ENCODE measurements at regions not wholly inside any gene's neighbourhood (a gene's known extent, or its start where the extent isn't known, plus 50 kb on each side); places are given as distances from the start of the nearest gene placed in this dataset.
"Not testable (repeated sequence)": the region's sequence is repeated elsewhere in the genome, so short reads cannot be mapped to it uniquely, and the experiment has no call there.

DNA sequence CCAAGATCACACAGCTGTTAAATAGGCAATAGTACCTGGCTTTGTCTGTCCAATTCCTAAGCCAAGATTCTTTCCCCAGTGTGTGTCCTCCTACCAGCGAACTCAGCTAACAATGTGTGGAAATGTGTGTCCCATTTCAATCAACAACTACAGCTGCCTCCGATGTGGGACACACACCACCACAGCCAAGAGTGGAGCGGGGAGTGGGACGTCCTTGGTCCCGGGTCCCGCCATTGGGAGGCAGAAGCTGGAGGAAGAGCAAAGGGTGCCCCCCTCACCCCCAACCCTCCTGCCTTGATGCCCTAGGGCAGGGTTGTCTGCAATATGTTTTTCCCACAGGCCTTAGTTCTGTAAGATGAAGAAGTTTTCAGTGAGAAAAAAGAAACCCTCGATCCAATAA is 265.4 kb upstream of the RAB4A start:
- TF ChIP-seq, protein P1, sequence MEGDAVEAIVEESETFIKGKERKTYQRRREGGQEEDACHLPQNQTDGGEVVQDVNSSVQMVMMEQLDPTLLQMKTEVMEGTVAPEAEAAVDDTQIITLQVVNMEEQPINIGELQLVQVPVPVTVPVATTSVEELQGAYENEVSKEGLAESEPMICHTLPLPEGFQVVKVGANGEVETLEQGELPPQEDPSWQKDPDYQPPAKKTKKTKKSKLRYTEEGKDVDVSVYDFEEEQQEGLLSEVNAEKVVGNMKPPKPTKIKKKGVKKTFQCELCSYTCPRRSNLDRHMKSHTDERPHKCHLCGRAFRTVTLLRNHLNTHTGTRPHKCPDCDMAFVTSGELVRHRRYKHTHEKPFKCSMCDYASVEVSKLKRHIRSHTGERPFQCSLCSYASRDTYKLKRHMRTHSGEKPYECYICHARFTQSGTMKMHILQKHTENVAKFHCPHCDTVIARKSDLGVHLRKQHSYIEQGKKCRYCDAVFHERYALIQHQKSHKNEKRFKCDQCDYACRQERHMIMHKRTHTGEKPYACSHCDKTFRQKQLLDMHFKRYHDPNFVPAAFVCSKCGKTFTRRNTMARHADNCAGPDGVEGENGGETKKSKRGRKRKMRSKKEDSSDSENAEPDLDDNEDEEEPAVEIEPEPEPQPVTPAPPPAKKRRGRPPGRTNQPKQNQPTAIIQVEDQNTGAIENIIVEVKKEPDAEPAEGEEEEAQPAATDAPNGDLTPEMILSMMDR (IDR thresholded peaks at IDR 0.05) = no peak
- intact Hi-C loops (cut with micrococcal nuclease) = no loop called here
- Mint-ChIP-seq H3K4me3 (no peak overlapping the region), H3K27me3 (peaks cover 10% of the 10 kb centered on the region), H3K36me3 (ENCODE audit: low read depth) (no peaks in the 10 kb centered on the region), H3K4me1 (no peaks in the 10 kb centered on the region), H3K9me3 (no peaks in the 10 kb centered on the region), H3K27ac (no peak overlapping the region)
- no peak for DNase-seq
- ChIA-PET POLR2A (no interaction called here), CTCF (no interaction called here)
- ATAC-seq (ENCODE audit: low read depth) = no peak

DNA sequence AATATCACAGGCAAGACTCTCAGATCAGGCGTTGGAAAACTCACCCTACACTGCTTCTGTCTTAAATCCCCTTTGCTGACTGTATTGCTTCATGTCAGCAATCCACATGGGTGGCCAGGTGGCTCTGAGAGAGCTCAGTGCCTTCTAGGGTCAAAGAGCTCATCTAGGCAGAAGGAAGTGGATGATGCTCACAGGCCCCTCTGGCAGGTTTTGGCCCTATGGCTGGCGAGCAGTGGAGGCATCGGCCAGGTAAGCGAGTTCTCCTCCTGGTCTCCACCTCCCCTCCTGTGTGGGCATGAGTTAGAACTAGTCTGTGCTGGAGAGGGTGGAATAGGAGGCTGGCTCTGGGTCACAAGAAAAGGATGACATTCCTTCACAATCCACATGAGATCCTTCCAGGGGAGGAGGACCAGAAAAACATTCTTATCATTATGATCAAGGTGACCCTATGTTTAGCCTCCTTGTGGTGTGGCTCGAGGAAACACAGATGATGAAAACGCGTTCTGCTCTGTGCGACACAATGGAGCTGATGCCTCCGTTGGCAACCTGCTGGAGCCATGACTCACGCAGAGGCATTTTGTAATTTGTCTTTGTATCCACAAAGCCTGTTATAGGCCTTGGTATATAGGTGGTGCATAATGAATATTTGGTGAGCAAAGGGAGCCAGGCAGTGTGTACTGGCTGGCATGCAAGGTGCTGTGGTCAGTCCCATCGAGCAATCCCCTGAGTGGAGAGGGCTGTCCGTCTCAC is 264.6 kb upstream of the RAB4A start:
- Mint-ChIP-seq H3K4me3 (no peak overlapping the region), H3K36me3 (ENCODE audit: low read depth) (no peaks in the 10 kb centered on the region), H3K9me3 (no peaks in the 10 kb centered on the region), H3K27me3 (peaks cover 10% of the 10 kb centered on the region), H3K27ac (no peak overlapping the region), H3K4me1 (no peaks in the 10 kb centered on the region)
- POLR2A ChIA-PET = no interaction called here
- intact Hi-C loops (cut with micrococcal nuclease) = no loop called here
- CTCF ChIA-PET = no interaction called here
- ATAC-seq (ENCODE audit: low read depth) (no peak), DNase-seq (no peak)
- TF ChIP-seq, protein P1 (IDR thresholded peaks at IDR 0.05) = no peak

DNA sequence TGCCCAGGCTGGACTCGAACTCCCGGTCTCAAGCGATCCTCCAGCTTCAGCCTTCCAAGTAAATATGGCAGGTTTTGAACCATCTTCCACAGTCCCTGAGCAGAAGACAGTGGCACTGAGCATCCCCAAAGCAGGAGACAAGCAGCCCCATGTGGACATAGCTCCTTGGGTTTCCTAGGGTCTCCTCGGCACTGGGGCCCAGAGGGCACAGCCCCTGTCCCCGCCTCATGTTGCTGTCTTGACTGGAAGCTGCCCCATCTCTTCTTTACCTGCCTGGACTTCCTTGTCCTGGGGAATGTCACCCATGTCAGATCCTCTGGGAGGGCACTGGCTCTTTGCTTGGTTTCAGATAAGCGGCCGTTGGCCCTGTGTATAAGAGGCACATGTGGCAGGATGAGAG is 263.7 kb upstream of the RAB4A start:
- DNase-seq = no peak
- Mint-ChIP-seq H3K9me3 (no peaks in the 10 kb centered on the region), H3K27me3 (peaks cover 13% of the 10 kb centered on the region), H3K4me1 (no peaks in the 10 kb centered on the region), H3K4me3 (no peak overlapping the region), H3K27ac (no peak overlapping the region), H3K36me3 (ENCODE audit: low read depth) (no peaks in the 10 kb centered on the region)
- TF ChIP-seq, protein P1 (IDR thresholded peaks at IDR 0.05) = no peak
- POLR2A ChIA-PET = no interaction called here
- ATAC-seq (ENCODE audit: low read depth) = no peak
- intact Hi-C loops (cut with micrococcal nuclease) = no loop called here
- CTCF ChIA-PET = no interaction called here

GRCh38 chr1:229007701-229008100 is 263.2 kb upstream of the RAB4A start:
- H3K9me3 Mint-ChIP-seq = no peaks in the 10 kb centered on the region
- ChIA-PET CTCF (no interaction called here), POLR2A (no interaction called here)
- H3K4me1 Mint-ChIP-seq = no peaks in the 10 kb centered on the region
- DNase-seq = no peak
- intact Hi-C loops (cut with micrococcal nuclease) = no loop called here
- no peaks in the 10 kb centered on the region for H3K36me3 Mint-ChIP-seq (ENCODE audit: low read depth)
- ATAC-seq (ENCODE audit: low read depth) = no peak
- H3K27me3 Mint-ChIP-seq = peaks cover 13% of the 10 kb centered on the region
- H3K27ac Mint-ChIP-seq = no peak overlapping the region
- H3K4me3 Mint-ChIP-seq = no peak overlapping the region
- TF ChIP-seq, protein P1 (IDR thresholded peaks at IDR 0.05) = no peak

DNA sequence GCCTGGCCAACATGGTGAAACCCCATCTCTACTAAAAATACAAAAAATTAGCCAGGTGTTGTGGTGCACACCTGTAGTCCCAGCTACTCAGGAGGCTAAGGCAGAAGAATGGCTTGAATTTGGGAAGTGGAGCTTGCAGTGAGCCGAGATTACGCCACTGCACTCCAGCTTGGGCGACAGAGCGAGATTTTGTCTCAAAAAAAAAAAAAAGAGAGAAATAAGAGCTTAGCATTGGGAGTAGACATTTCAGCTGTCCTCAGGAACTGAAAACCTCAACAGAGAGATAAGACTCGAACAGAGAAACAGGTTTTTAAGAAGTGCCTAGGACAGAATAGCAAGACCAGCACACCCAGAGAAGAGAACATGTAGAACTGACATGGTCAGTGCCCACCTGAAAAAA is 262.6 kb upstream of the RAB4A start:
- H3K36me3 Mint-ChIP-seq (ENCODE audit: low read depth); CTCF ChIA-PET: not testable (repeated sequence)

DNA sequence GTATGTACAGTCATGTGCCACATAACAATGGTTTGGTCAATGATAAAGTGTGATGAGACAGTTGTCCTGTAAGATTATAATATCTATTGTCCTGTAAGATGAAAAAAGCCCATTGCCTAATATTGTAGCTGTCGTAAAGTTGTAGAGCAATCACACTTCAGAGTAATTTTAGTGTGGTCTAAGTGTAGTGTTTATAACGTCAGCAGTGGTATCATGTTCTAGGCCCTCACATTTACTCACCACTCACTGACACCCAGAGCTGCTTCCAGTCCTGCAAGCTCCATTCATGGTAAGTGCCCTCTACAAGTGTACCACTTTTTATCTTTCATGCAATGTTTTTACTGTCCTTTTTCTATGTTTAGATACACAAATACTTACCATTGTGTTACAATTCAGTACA is 259.9 kb upstream of the RAB4A start:
- Mint-ChIP-seq H3K4me1 (no peaks in the 10 kb centered on the region), H3K27me3 (peaks cover 17% of the 10 kb centered on the region), H3K27ac (no peak overlapping the region), H3K36me3 (ENCODE audit: low read depth) (no peaks in the 10 kb centered on the region), H3K9me3 (no peaks in the 10 kb centered on the region), H3K4me3 (no peak overlapping the region)
- POLR2A ChIA-PET = no interaction called here
- DNase-seq = no peak
- intact Hi-C loops (cut with micrococcal nuclease) = no loop called here
- TF ChIP-seq, protein P1 (IDR thresholded peaks at IDR 0.05) = no peak
- ATAC-seq (ENCODE audit: low read depth) = no peak
- CTCF ChIA-PET = no interaction called here

More for the DNA sequence above, 262.6 kb upstream of the RAB4A start:
- DNase-seq; H3K4me3 Mint-ChIP-seq; H3K4me1 Mint-ChIP-seq; POLR2A ChIA-PET; ATAC-seq (ENCODE audit: low read depth); H3K27ac Mint-ChIP-seq; intact Hi-C loops (cut with micrococcal nuclease); H3K9me3 Mint-ChIP-seq: not testable (repeated sequence)
- peaks cover 17% of the 10 kb centered on the region for H3K27me3 Mint-ChIP-seq

Measured in activated B cell treated with CpG ODN at 0.5 μM for 24 hours (primary cell).